ENCODE measurements at regions not wholly inside any gene's neighbourhood (a gene's known extent, or its start where the extent isn't known, plus 50 kb on each side); places are given as distances from the start of the nearest gene placed in this dataset.
A peak's percentile ranks its signal among the peaks of the same experiment; 100 is the strongest.

- TF ChIP-seq CTCF (conservative IDR thresholded peaks at IDR 0.05; ENCODE audit: low read depth, low read length), result no peak
- DNase-seq (ENCODE audit: low read depth), result no peak
- no peak overlapping the region for H3K4me3 ChIP-seq (ENCODE audit: low read depth, low read length)
Measured at GRCh38 chr3:72411126-72411525, 437.1 kb downstream of the SHQ1 start.

DNA sequence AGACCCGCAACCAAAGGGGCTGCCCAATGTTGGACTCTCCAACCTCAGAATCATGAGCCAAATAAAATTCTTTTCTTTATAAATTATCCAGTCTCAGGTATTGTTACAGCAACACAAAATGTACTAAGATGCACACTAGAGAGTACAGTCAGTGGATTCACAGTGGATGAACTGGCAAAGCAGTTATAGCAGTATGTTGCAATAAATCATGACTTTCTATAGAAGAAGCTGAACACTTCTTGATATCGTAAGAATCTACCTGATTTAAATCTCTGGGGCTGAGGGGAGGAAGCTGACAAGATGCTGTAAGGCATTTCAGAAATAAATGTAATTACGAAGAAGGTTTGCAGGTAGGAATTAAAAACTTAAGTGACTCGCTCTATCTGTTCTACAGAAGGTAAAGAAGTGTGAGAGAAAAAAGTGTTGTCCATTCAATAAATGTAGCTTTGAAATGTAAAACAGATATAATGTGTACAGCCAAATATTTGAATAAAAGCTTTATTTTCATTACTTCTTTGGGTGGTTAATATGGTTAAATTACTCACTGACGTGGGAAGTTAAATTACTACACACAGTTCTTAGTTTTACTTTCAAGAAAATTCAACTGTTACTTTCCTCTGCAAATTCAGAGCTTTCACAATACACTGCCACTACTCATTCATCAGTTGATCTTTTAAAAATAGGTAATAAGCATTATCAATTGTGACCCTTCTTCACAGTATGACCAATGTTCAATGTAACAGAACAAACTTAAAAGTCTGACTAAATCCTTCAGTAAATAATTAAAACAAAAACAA lies 439.1 kb downstream of the SHQ1 start:
- no peak for DNase-seq (ENCODE audit: low read depth)
- no peak for TF ChIP-seq CTCF (conservative IDR thresholded peaks at IDR 0.05; ENCODE audit: low read depth, low read length)
- H3K4me3 ChIP-seq (ENCODE audit: low read depth, low read length), result no peak overlapping the region

- no peak overlapping the region for H3K4me3 ChIP-seq (ENCODE audit: low read depth, low read length)
- no peak for TF ChIP-seq CTCF (conservative IDR thresholded peaks at IDR 0.05; ENCODE audit: low read depth, low read length)
- no peak for DNase-seq (ENCODE audit: low read depth)
Measured at GRCh38 chr3:72407766-72408165, 440.5 kb downstream of the SHQ1 start.

- no peak overlapping the region for H3K4me3 ChIP-seq (ENCODE audit: low read depth, low read length)
- TF ChIP-seq CTCF (conservative IDR thresholded peaks at IDR 0.05; ENCODE audit: low read depth, low read length), result no peak
- peak; percentile 14 for DNase-seq (ENCODE audit: low read depth)
Measured at GRCh38 chr3:72405943-72406566, 442.2 kb downstream of the SHQ1 start.

DNA sequence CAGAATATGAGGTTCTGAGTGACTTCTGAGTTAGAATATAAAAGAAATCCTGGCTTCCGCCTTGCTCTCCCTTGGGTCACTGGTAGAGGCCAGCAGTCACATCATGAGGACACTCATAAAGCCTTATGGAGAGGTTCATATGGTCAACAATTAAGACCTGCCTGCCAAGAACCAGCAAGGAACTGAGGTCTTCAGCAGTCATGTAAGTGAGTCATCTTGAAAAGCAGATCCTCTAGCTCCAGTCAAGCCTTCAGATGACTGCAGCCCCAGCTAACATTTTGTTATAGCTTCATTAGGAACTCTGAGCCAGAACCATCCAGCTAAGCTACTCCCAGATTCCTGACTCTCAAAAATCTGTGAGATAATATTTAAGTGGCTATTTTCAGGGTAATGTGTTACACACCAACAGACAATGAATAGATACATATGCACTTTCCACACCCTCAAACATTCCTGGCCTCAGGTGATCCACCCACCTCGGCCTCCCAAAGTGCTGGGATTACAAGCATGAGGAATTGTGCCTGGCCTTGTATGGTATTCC lies 447.2 kb downstream of the SHQ1 start:
- no peak for TF ChIP-seq CTCF (conservative IDR thresholded peaks at IDR 0.05; ENCODE audit: low read depth, low read length)
- peak; percentile 23 for DNase-seq (ENCODE audit: low read depth)

DNA sequence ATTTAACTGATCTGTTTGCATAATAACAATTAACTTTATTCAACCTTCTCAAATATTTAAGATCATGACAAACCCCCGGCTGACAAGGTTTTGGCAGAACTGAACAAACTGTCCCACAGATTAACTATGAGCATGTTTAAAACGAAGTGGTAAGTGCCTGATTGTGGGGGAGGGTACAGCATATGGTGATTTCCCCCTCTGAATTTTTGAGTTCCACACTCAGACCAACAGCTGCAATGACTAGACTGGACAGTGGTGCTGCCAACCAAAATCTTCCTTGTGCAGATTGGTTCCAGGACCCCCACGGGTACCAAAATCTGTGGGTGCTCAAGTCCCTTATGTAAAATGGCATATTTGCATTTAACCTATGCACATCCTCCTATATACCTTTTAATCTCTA lies 449.5 kb downstream of the SHQ1 start:
- H3K4me3 ChIP-seq (ENCODE audit: low read depth, low read length), result no peak overlapping the region
- no peak for DNase-seq (ENCODE audit: low read depth)
- TF ChIP-seq CTCF (conservative IDR thresholded peaks at IDR 0.05; ENCODE audit: low read depth, low read length), result no peak

More for the DNA sequence above, 447.2 kb downstream of the SHQ1 start:
- no peak overlapping the region for H3K4me3 ChIP-seq (ENCODE audit: low read depth, low read length)

All from choroid plexus epithelial cell (primary cell).